ENCODE measurements at regions not wholly inside any gene's neighbourhood (a gene's known extent, or its start where the extent isn't known, plus 50 kb on each side); places are given as distances from the start of the nearest gene placed in this dataset.

DNA sequence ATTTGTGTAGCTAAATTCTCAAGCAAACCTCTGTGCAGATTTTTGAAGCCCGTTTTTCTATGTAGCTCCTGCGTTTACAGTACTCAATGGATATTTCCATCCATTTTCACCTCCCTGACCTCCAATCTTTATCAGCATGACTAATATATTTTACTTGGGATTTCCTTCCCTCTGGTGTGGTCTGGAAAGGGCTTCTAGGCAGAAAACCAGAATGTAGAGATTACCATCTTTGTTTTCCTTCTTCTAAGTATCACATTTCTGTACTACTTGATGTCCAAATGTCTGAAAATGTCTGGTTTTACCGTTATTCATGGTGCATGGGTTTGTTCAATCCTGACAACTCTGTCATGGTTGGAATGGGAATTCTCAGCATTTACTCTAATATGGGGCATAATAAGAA, 907.6 kb upstream of the FLRT2 start:
- TF ChIP-seq, protein P1, sequence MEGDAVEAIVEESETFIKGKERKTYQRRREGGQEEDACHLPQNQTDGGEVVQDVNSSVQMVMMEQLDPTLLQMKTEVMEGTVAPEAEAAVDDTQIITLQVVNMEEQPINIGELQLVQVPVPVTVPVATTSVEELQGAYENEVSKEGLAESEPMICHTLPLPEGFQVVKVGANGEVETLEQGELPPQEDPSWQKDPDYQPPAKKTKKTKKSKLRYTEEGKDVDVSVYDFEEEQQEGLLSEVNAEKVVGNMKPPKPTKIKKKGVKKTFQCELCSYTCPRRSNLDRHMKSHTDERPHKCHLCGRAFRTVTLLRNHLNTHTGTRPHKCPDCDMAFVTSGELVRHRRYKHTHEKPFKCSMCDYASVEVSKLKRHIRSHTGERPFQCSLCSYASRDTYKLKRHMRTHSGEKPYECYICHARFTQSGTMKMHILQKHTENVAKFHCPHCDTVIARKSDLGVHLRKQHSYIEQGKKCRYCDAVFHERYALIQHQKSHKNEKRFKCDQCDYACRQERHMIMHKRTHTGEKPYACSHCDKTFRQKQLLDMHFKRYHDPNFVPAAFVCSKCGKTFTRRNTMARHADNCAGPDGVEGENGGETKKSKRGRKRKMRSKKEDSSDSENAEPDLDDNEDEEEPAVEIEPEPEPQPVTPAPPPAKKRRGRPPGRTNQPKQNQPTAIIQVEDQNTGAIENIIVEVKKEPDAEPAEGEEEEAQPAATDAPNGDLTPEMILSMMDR (IDR thresholded peaks at IDR 0.05; ENCODE audit: borderline replicate concordance, extremely low read depth, low read length, poor library complexity, severe bottlenecking), result no peak
- TF ChIP-seq EZH2 (IDR thresholded peaks at IDR 0.05; ENCODE audit: borderline replicate concordance, low read depth, low read length, severe bottlenecking), result no peak

Measured in DND-41 (cell line).